PC-9 (cell line): ENCODE measurements at regions not wholly inside any gene's neighbourhood (a gene's known extent, or its start where the extent isn't known, plus 50 kb on each side); places are given as distances from the start of the nearest gene placed in this dataset.

Experiments
- CTCF ChIP-seq: fragments of 200-600 bp; sonication (generic); conservative IDR thresholded peaks from 2 replicates; pipeline ENCODE4 v1.6.1; 2017; ENCODE audit warnings: mixed run types, antibody characterized with exemption, mild to moderate bottlenecking, moderate library complexity
- EZH2 ChIP-seq: fragments of 200-600 bp; sonication (generic); IDR thresholded peaks from 2 replicates; pipeline ENCODE4 v1.8.0; 2017; ENCODE audit warnings: antibody characterized with exemption, low read depth

- TF ChIP-seq CTCF (no peak), EZH2 (no peak)
Measured at GRCh38 chr6:22442826-22443225, 126.5 kb upstream of the HDGFL1 start.
